ENCODE measurements at regions not wholly inside any gene's neighbourhood (a gene's known extent, or its start where the extent isn't known, plus 50 kb on each side); places are given as distances from the start of the nearest gene placed in this dataset.

DNA sequence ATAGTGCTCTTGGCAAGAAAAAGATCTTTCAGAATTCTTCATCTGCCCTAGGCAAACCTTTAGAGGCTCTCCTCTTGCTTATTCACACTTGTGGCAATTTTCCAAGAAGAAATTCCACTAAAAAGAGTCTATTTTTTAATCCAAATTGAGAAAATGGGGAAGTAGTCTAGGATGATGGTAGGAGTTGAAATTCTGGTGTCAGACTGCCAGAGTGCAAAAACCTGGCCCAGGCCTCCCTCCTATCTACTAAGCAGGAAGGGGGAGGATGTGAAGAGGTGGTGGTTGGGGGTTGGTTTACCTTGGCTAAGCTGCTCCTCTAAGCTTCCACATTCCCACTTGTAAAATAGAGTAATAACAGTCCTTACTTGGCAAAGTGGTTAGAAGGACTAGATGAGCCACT, 120.6 kb upstream of the KCNJ15 start:
- TF ChIP-seq, protein P1, sequence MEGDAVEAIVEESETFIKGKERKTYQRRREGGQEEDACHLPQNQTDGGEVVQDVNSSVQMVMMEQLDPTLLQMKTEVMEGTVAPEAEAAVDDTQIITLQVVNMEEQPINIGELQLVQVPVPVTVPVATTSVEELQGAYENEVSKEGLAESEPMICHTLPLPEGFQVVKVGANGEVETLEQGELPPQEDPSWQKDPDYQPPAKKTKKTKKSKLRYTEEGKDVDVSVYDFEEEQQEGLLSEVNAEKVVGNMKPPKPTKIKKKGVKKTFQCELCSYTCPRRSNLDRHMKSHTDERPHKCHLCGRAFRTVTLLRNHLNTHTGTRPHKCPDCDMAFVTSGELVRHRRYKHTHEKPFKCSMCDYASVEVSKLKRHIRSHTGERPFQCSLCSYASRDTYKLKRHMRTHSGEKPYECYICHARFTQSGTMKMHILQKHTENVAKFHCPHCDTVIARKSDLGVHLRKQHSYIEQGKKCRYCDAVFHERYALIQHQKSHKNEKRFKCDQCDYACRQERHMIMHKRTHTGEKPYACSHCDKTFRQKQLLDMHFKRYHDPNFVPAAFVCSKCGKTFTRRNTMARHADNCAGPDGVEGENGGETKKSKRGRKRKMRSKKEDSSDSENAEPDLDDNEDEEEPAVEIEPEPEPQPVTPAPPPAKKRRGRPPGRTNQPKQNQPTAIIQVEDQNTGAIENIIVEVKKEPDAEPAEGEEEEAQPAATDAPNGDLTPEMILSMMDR (IDR thresholded peaks at IDR 0.05) = no peak
- TF ChIP-seq POLR2A (IDR thresholded peaks at IDR 0.05) = no peak
- no peak for TF ChIP-seq EP300 (IDR thresholded peaks at IDR 0.05)
- no peak for TF ChIP-seq POLR2AphosphoS5 (IDR thresholded peaks at IDR 0.05)

Measured in stomach (tissue), 4 donors.